Uterus (tissue), 2 donors: ENCODE measurements at regions not wholly inside any gene's neighbourhood (a gene's known extent, or its start where the extent isn't known, plus 50 kb on each side); places are given as distances from the start of the nearest gene placed in this dataset.

ENCODE experiments used
- POLR2A ChIP-seq, 2 donors: fragments of 450-650 bp; IDR thresholded peaks; one replicate each; pipeline ENCODE4 v1.6.1; 2016; ENCODE audit warnings: antibody characterized with exemption in 2 of 2, mild to moderate bottlenecking in 1 of 2, moderate library complexity in 1 of 2
- TF ChIP-seq, protein P1 (sequence below), 4 experiments: fragments of 200-600 bp in 2 of 4; fragments of 450-650 bp in 2 of 4; sonication (generic) in 2 of 4; IDR thresholded peaks; one replicate each; pipeline ENCODE4 v1.5.1; 2016 to 2019; ENCODE audit warnings: antibody characterized with exemption in 4 of 4, mild to moderate bottlenecking in 2 of 4, moderate library complexity in 1 of 4

DNA sequence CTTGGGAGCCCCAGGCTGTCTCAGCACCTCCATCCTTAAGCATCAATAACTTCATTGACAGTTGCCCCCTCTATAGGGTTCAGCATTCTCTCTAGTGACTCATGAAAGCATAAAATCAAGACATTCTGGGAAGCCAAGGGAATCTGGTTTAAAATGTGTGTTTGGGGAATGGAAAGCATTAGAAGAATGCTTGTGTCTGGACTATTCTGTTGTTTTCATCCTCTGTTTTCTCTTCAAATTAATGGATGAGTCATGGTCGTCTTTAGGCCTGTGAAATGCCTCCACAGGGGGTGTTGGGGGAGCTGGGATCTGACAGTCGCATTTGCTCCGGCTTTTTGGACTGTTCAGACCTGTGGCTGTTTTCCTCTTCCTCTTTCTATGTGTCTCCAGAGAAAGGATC lies 279.7 kb downstream of the CDC5L start:
- TF ChIP-seq, protein P1, sequence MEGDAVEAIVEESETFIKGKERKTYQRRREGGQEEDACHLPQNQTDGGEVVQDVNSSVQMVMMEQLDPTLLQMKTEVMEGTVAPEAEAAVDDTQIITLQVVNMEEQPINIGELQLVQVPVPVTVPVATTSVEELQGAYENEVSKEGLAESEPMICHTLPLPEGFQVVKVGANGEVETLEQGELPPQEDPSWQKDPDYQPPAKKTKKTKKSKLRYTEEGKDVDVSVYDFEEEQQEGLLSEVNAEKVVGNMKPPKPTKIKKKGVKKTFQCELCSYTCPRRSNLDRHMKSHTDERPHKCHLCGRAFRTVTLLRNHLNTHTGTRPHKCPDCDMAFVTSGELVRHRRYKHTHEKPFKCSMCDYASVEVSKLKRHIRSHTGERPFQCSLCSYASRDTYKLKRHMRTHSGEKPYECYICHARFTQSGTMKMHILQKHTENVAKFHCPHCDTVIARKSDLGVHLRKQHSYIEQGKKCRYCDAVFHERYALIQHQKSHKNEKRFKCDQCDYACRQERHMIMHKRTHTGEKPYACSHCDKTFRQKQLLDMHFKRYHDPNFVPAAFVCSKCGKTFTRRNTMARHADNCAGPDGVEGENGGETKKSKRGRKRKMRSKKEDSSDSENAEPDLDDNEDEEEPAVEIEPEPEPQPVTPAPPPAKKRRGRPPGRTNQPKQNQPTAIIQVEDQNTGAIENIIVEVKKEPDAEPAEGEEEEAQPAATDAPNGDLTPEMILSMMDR (IDR thresholded peaks at IDR 0.05) = no peak
- no peak for TF ChIP-seq POLR2A (IDR thresholded peaks at IDR 0.05)
